GM19395 (cell line): ENCODE measurements at regions not wholly inside any gene's neighbourhood (a gene's known extent, or its start where the extent isn't known, plus 50 kb on each side); places are given as distances from the start of the nearest gene placed in this dataset.
"Not testable (repeated sequence)": the region's sequence is repeated elsewhere in the genome, so short reads cannot be mapped to it uniquely, and the experiment has no call there.

Experiments
- ATAC-seq: cut with Tn5 transposase; IDR thresholded peaks from one replicate; pipeline ENCODE4 v1.9.1; 2021; ENCODE audit warnings: mild to moderate bottlenecking, moderate library complexity; ENCODE audit not compliant: unreplicated experiment

- no peak for ATAC-seq
Observed at GRCh38 chr2:155600296-155600695, 732.2 kb downstream of the NR4A2 start.

GRCh38 chr2:155599834-155600233, 732.7 kb downstream of the NR4A2 start:
- no peak for ATAC-seq

GRCh38 chr2:155583674-155584195, 748.8 kb downstream of the NR4A2 start:
- no peak for ATAC-seq

- no peak for ATAC-seq
Observed at GRCh38 chr2:155574941-155575340, 757.6 kb downstream of the NR4A2 start.

- ATAC-seq, result no peak
Observed at GRCh38 chr2:155547571-155547970, 785.0 kb downstream of the NR4A2 start.

GRCh38 chr2:155546721-155547555, 785.6 kb downstream of the NR4A2 start:
- no peak for ATAC-seq

- not testable (repeated sequence) for ATAC-seq
Observed at GRCh38 chr2:155539028-155539427, 793.5 kb downstream of the NR4A2 start.

- ATAC-seq, result no peak
Observed at GRCh38 chr2:155528034-155528433, 804.5 kb downstream of the NR4A2 start.

- no peak for ATAC-seq
Observed at GRCh38 chr2:155525199-155525598, 807.3 kb downstream of the NR4A2 start.

- no peak for ATAC-seq
Observed at GRCh38 chr2:155519529-155520130, 812.9 kb downstream of the NR4A2 start.

- no peak for ATAC-seq
Observed at GRCh38 chr2:155518094-155518493, 814.4 kb downstream of the NR4A2 start.

- ATAC-seq, result no peak
Observed at GRCh38 chr2:155517362-155517761, 815.2 kb downstream of the NR4A2 start.

- ATAC-seq, result no peak
Observed at GRCh38 chr2:155513248-155513647, 814.8 kb downstream of the KCNJ3 start.

GRCh38 chr2:155502766-155503165, 804.3 kb downstream of the KCNJ3 start:
- ATAC-seq, result no peak

GRCh38 chr2:155498106-155498505, 799.6 kb downstream of the KCNJ3 start:
- ATAC-seq, result no peak

GRCh38 chr2:155494744-155495143, 796.2 kb downstream of the KCNJ3 start:
- no peak for ATAC-seq

- no peak for ATAC-seq
Observed at GRCh38 chr2:155485141-155485842, 786.8 kb downstream of the KCNJ3 start.

GRCh38 chr2:155481141-155481540, 782.6 kb downstream of the KCNJ3 start:
- no peak for ATAC-seq

GRCh38 chr2:155472018-155472417, 773.5 kb downstream of the KCNJ3 start:
- ATAC-seq, result not testable (repeated sequence)

- ATAC-seq, result no peak
Observed at GRCh38 chr2:155456222-155456621, 757.7 kb downstream of the KCNJ3 start.

- no peak for ATAC-seq
Observed at GRCh38 chr2:155442755-155443372, 744.4 kb downstream of the KCNJ3 start.
